ENCODE measurements at regions not wholly inside any gene's neighbourhood (a gene's known extent, or its start where the extent isn't known, plus 50 kb on each side); places are given as distances from the start of the nearest gene placed in this dataset.

- ATAC-seq (no peak), DNase-seq (no peak)
- no peaks in the 10 kb centered on the region for H3K9me3 ChIP-seq
- no peak overlapping the region for H3K27ac ChIP-seq
- no peak for TF ChIP-seq CTCF (IDR thresholded peaks at IDR 0.05)
- H3K4me1 ChIP-seq: peaks cover 0 to 5% (median 0%) of the 10 kb centered on the region in 9 donors
- no peak overlapping the region for H3K4me3 ChIP-seq
- peaks cover 0 to 57% (median 26%) of the 10 kb centered on the region in 7 donors for H3K27me3 ChIP-seq
- WGBS, 2 donors: 83 to 88% methylated on average over 8 of the region's 8 CpGs
- intact Hi-C loops (cut with DNase I): no loop called here
- no peaks in the 10 kb centered on the region for H3K36me3 ChIP-seq
These were observed 64.7 kb upstream of the XPA start for GRCh38 chr9:97761879-97762278.

GRCh38 chr9:97763874-97764273 lies 66.7 kb upstream of the XPA start:
- Histone ChIP-seq H3K4me1 (peaks cover 0 to 5% (median 0%) of the 10 kb centered on the region in 9 donors), H3K27me3 (peaks cover 0 to 49% (median 21%) of the 10 kb centered on the region in 7 donors), H3K36me3 (no peaks in the 10 kb centered on the region), H3K27ac (no peak overlapping the region), H3K9me3 (no peaks in the 10 kb centered on the region), H3K4me3 (no peak overlapping the region)
- no peak for TF ChIP-seq CTCF (IDR thresholded peaks at IDR 0.05)
- 74 to 80% methylated on average over 4 of the region's 4 CpGs for WGBS, 2 donors
- no peak for DNase-seq
- intact Hi-C loops (cut with DNase I): no loop called here
- no peak for ATAC-seq

GRCh38 chr9:97766092-97766491 lies 69.0 kb upstream of the XPA start:
- ATAC-seq (no peak), DNase-seq (no peak)
- H3K9me3 ChIP-seq: no peaks in the 10 kb centered on the region
- H3K27me3 ChIP-seq: peaks cover 0 to 56% (median 35%) of the 10 kb centered on the region in 7 donors
- H3K36me3 ChIP-seq: no peaks in the 10 kb centered on the region
- H3K4me3 ChIP-seq: no peak overlapping the region
- intact Hi-C loops (cut with DNase I): no loop called here
- no peak for TF ChIP-seq CTCF (IDR thresholded peaks at IDR 0.05)
- no peak overlapping the region for H3K27ac ChIP-seq
- 71 to 77% methylated on average over 2 of the region's 2 CpGs for WGBS, 2 donors
- H3K4me1 ChIP-seq: no peaks in the 10 kb centered on the region

GRCh38 chr9:97766610-97767009 lies 69.5 kb upstream of the XPA start:
- intact Hi-C loops (cut with DNase I): no loop called here
- H3K27ac ChIP-seq: no peak overlapping the region
- WGBS, 2 donors: 80 to 81% methylated on average over 3 of the region's 3 CpGs
- ATAC-seq: no peak
- H3K36me3 ChIP-seq: no peaks in the 10 kb centered on the region
- no peaks in the 10 kb centered on the region for H3K9me3 ChIP-seq
- DNase-seq: no peak
- no peaks in the 10 kb centered on the region for H3K4me1 ChIP-seq
- no peak overlapping the region for H3K4me3 ChIP-seq
- H3K27me3 ChIP-seq: peaks cover 0 to 56% (median 37%) of the 10 kb centered on the region in 7 donors
- TF ChIP-seq CTCF (IDR thresholded peaks at IDR 0.05): no peak
